Upper lobe of left lung (tissue), 6 donors: ENCODE measurements at regions not wholly inside any gene's neighbourhood (a gene's known extent, or its start where the extent isn't known, plus 50 kb on each side); places are given as distances from the start of the nearest gene placed in this dataset.

Experiments used
- ATAC-seq, 2 donors: fragments of 200-7000 bp; cut with Tn5 transposase; one replicate each; pipeline ENCODE4 v1.9.1; 2022; ENCODE audit warnings: mild to moderate bottlenecking in 2 of 2, moderate library complexity in 2 of 2; ENCODE audit not compliant: low FRiP score in 2 of 2
- DNase-seq, 2 donors: peaks; one replicate each; pipeline ENCODE4 v3.0.0-alpha.2; 2019 to 2020
- H3K27ac ChIP-seq, 4 donors: fragments of 200-600 bp; sonication (generic); one replicate each; pipeline ENCODE4 v1.5.1; 2016 to 2019
- H3K27me3 ChIP-seq, 4 donors: fragments of 200-600 bp; sonication (generic); one replicate each; pipeline ENCODE4 v1.5.1; 2017 to 2019
- H3K36me3 ChIP-seq, 4 donors: fragments of 200-600 bp; sonication (generic); one replicate each; pipeline ENCODE4 v1.5.1; 2016 to 2019
- H3K4me1 ChIP-seq, 4 donors: fragments of 200-600 bp; sonication (generic); one replicate each; pipeline ENCODE4 v1.5.1; 2018 to 2019
- H3K4me3 ChIP-seq, 4 donors: fragments of 200-600 bp; sonication (generic); one replicate each; pipeline ENCODE4 v1.5.1; 2017 to 2019; ENCODE audit warnings: mild to moderate bottlenecking in 2 of 4, moderate library complexity in 1 of 4
- H3K9me3 ChIP-seq, 4 donors: fragments of 200-600 bp; sonication (generic); one replicate each; pipeline ENCODE4 v1.5.1; 2018 to 2019
- CTCF ChIP-seq, 6 experiments: fragments of 450-650 bp in 4 of 6; fragments of 200-600 bp in 2 of 6; sonication (generic) in 2 of 6; IDR thresholded peaks; one replicate each; pipeline ENCODE4 v1.5.1; 2016 to 2019; ENCODE audit warnings: antibody characterized with exemption in 6 of 6
- EP300 ChIP-seq, 4 donors: sonication (generic); formaldehyde crosslinking; IDR thresholded peaks; one replicate each; pipeline ENCODE4 v1.5.1; 2017; ENCODE audit warnings: antibody characterized with exemption in 4 of 4, control low read depth in 2 of 4
- POLR2A ChIP-seq, 4 donors: fragments of 450-650 bp; IDR thresholded peaks; one replicate each; pipeline ENCODE4 v1.5.1; 2016 to 2017; ENCODE audit warnings: antibody characterized with exemption in 4 of 4, mild to moderate bottlenecking in 2 of 4
- POLR2AphosphoS5 ChIP-seq, 2 donors: sonication (generic); formaldehyde crosslinking; IDR thresholded peaks; one replicate each; pipeline ENCODE4 v1.5.1; 2017; ENCODE audit warnings: antibody characterized with exemption in 2 of 2
- WGBS, 2 donors: methylation state at CpG; one replicate each; pipeline ENCODE4 v1.1.5; 2017 to 2018; 5-methylcytosine and 5-hydroxymethylcytosine counted together
- donor health status: DM: no; HTN: no; CAD: no; lungs with moderate emphysema.
- donor health status: DM: no; HTN: yes; CAD: no; lungs with severe emphysema.

- Histone ChIP-seq H3K4me3 (no peak overlapping the region), H3K9me3 (no peaks in the 10 kb centered on the region), H3K27me3 (no peaks in the 10 kb centered on the region), H3K27ac (no peak overlapping the region), H3K36me3 (no peaks in the 10 kb centered on the region), H3K4me1 (peaks cover 0 to 4% (median 2%) of the 10 kb centered on the region in 4 donors)
- no peak for TF ChIP-seq POLR2A (IDR thresholded peaks at IDR 0.05)
- TF ChIP-seq CTCF (IDR thresholded peaks at IDR 0.05): no peak
- no peak for TF ChIP-seq POLR2AphosphoS5 (IDR thresholded peaks at IDR 0.05)
- no peak for TF ChIP-seq EP300 (IDR thresholded peaks at IDR 0.05)
- no peak for DNase-seq
- 96 to 98% methylated on average over 1 of the region's 1 CpG for WGBS, 2 donors
- no peak for ATAC-seq
Observed at GRCh38 chr4:124954046-124954445, 241.5 kb upstream of the ANKRD50 start.

GRCh38 chr4:124953486-124953885 is 241.0 kb upstream of the ANKRD50 start:
- H3K36me3 ChIP-seq: no peaks in the 10 kb centered on the region

GRCh38 chr4:124953061-124953460 is 240.5 kb upstream of the ANKRD50 start:
- no peak overlapping the region for H3K27ac ChIP-seq
- no peaks in the 10 kb centered on the region for H3K9me3 ChIP-seq
- no peaks in the 10 kb centered on the region for H3K36me3 ChIP-seq
- H3K4me1 ChIP-seq: peaks cover 0 to 9% (median 6%) of the 10 kb centered on the region in 4 donors
- DNase-seq (no peak), ATAC-seq (no peak)
- TF ChIP-seq POLR2A (IDR thresholded peaks at IDR 0.05): no peak
- TF ChIP-seq CTCF (IDR thresholded peaks at IDR 0.05): no peak
- no peak for TF ChIP-seq EP300 (IDR thresholded peaks at IDR 0.05)
- TF ChIP-seq POLR2AphosphoS5 (IDR thresholded peaks at IDR 0.05): no peak
- H3K4me3 ChIP-seq: no peak overlapping the region
- H3K27me3 ChIP-seq: no peaks in the 10 kb centered on the region

More at GRCh38 chr4:124953486-124953885, 241.0 kb upstream of the ANKRD50 start:
- 76 to 80% methylated on average over 4 of the region's 4 CpGs for WGBS, 2 donors
- no peak for ATAC-seq
- DNase-seq: no peak
- H3K9me3 ChIP-seq: no peaks in the 10 kb centered on the region
- peaks cover 0 to 8% (median 6%) of the 10 kb centered on the region in 4 donors for H3K4me1 ChIP-seq
- no peak overlapping the region for H3K27ac ChIP-seq
- TF ChIP-seq POLR2AphosphoS5 (IDR thresholded peaks at IDR 0.05) (no peak), EP300 (IDR thresholded peaks at IDR 0.05) (no peak), CTCF (IDR thresholded peaks at IDR 0.05) (no peak), POLR2A (IDR thresholded peaks at IDR 0.05) (no peak)
- H3K27me3 ChIP-seq: no peaks in the 10 kb centered on the region
- H3K4me3 ChIP-seq: no peak overlapping the region

- no peak overlapping the region for H3K4me3 ChIP-seq
- TF ChIP-seq EP300 (IDR thresholded peaks at IDR 0.05): no peak
- TF ChIP-seq POLR2A (IDR thresholded peaks at IDR 0.05): no peak
- no peak for TF ChIP-seq CTCF (IDR thresholded peaks at IDR 0.05)
- no peak for TF ChIP-seq POLR2AphosphoS5 (IDR thresholded peaks at IDR 0.05)
- H3K4me1 ChIP-seq: peaks cover 0 to 12% (median 6%) of the 10 kb centered on the region in 4 donors
- DNase-seq (no peak), ATAC-seq (no peak)
- no peaks in the 10 kb centered on the region for H3K27me3 ChIP-seq
- no peaks in the 10 kb centered on the region for H3K36me3 ChIP-seq
- H3K27ac ChIP-seq: no peak overlapping the region
- H3K9me3 ChIP-seq: no peaks in the 10 kb centered on the region
Observed at GRCh38 chr4:124952601-124953000, 240.1 kb upstream of the ANKRD50 start.

GRCh38 chr4:124948976-124949597 is 236.6 kb upstream of the ANKRD50 start:
- ATAC-seq (no peak), DNase-seq (no peak)
- H3K4me1 ChIP-seq: peaks cover 0 to 12% (median 6%) of the 10 kb centered on the region in 4 donors
- no peaks in the 10 kb centered on the region for H3K36me3 ChIP-seq
- 40 to 55% methylated on average over 1 of the region's 1 CpG for WGBS, 2 donors
- H3K4me3 ChIP-seq: no peak overlapping the region
- no peak overlapping the region for H3K27ac ChIP-seq
- TF ChIP-seq EP300 (IDR thresholded peaks at IDR 0.05) (no peak), POLR2AphosphoS5 (IDR thresholded peaks at IDR 0.05) (no peak), POLR2A (IDR thresholded peaks at IDR 0.05) (no peak), CTCF (IDR thresholded peaks at IDR 0.05) (no peak)
- no peaks in the 10 kb centered on the region for H3K9me3 ChIP-seq
- H3K27me3 ChIP-seq: no peaks in the 10 kb centered on the region
